ENCODE measurements at regions not wholly inside any gene's neighbourhood (a gene's known extent, or its start where the extent isn't known, plus 50 kb on each side); places are given as distances from the start of the nearest gene placed in this dataset.

- ChIA-PET CTCF (no interaction called here), POLR2A (no interaction called here), RAD21 (ENCODE audit: unreplicated experiment) (no interaction called here), SMC1A (ENCODE audit: uncharacterized antibody, unreplicated experiment) (no interaction called here)
- FAIRE-seq, result peak; percentile 27
- BruUV-seq (replicated peaks), result no TSS peak
- Histone ChIP-seq H3K4me1 (ENCODE audit: control insufficient read depth, insufficient read depth, low read length) (no peaks in the 10 kb centered on the region), H3K4me3 (no peak overlapping the region), H3K79me2 (ENCODE audit: control insufficient read depth, insufficient read depth, low read length) (no peaks in the 10 kb centered on the region), H3K9ac (ENCODE audit: control insufficient read depth, insufficient read depth, low read length) (no peak overlapping the region), H3K27me3 (replicated peaks in 1 of 2; ENCODE audit: control insufficient read depth in 2 of 2, insufficient read depth in 2 of 2, low read length in 1 of 2) (no peaks in the 10 kb centered on the region; a peak in 1 of 4 replicates), H3K9me3 (replicated peaks; ENCODE audit: control insufficient read depth, insufficient read depth, low read length) (no peaks in the 10 kb centered on the region), H4K20me1 (ENCODE audit: control insufficient read depth, insufficient read depth) (no peaks in the 10 kb centered on the region), H3K4me2 (ENCODE audit: control insufficient read depth, insufficient read depth) (no peak overlapping the region), H3K36me3 (ENCODE audit: control insufficient read depth in 2 of 2, insufficient read depth in 2 of 2, low read length in 1 of 2) (no peaks in the 10 kb centered on the region), H2AFZ (ENCODE audit: control insufficient read depth, low read depth, low read length) (no peak overlapping the region), H3K27ac (ENCODE audit: control insufficient read depth, insufficient read depth) (no peak overlapping the region)
- intact Hi-C loops (cut with micrococcal nuclease; ENCODE audit: unreplicated experiment) (no loop called here), in situ Hi-C loops (cut with MboI) (no loop called here)
- 16% methylated on average over 1 of the region's 1 CpG for WGBS (ENCODE audit: insufficient coverage, insufficient replicate concordance, low lambda C conversion rate, missing lambda C conversion rate)
- ATAC-seq, result no peak
- no peak for DNase-seq (ENCODE audit: low read depth, low spot score)
- TF ChIP-seq ASH2L (IDR thresholded peaks at IDR 0.05; ENCODE audit: borderline replicate concordance, low read depth) (no peak), CUX1 (IDR thresholded peaks at IDR 0.05; ENCODE audit: insufficient replicate concordance, low read depth, low read length) (no peak), MYC (IDR thresholded peaks at IDR 0.05; ENCODE audit: insufficient read depth, insufficient read length, insufficient replicate concordance, low read length, severe bottlenecking) (no peak), E4F1 (IDR thresholded peaks at IDR 0.05; ENCODE audit: borderline replicate concordance, partially characterized antibody) (no peak), ESRRA (IDR thresholded peaks at IDR 0.05; ENCODE audit: low read length) (no peak), EP300 (IDR thresholded peaks at IDR 0.05; ENCODE audit: borderline replicate concordance in 1 of 2, control insufficient read depth in 1 of 2, low read depth in 2 of 2, low read length in 2 of 2) (no peak), MYB (IDR thresholded peaks at IDR 0.05; ENCODE audit: borderline replicate concordance, low read depth, low read length) (no peak), YBX1 (IDR thresholded peaks at IDR 0.05) (no peak), USF1 (IDR thresholded peaks at IDR 0.05; ENCODE audit: borderline replicate concordance, extremely low read length, insufficient read depth, low read depth, low read length) (no peak), ZBED1 (IDR thresholded peaks at IDR 0.05; ENCODE audit: borderline replicate concordance) (no peak), ATF2 (IDR thresholded peaks at IDR 0.05; ENCODE audit: low read length) (no peak)
Observed at GRCh38 chr4:111022758-111023157, 399.9 kb upstream of the PITX2 start.
